NOMO-1 treated with DMSO at 0.1 percent for 48 hours (cell line): ENCODE measurements at regions not wholly inside any gene's neighbourhood (a gene's known extent, or its start where the extent isn't known, plus 50 kb on each side); places are given as distances from the start of the nearest gene placed in this dataset.
"Not testable (repeated sequence)": the region's sequence is repeated elsewhere in the genome, so short reads cannot be mapped to it uniquely, and the experiment has no call there.

Experiments used
- DNase-seq: peaks from one replicate; lab custom pipeline; 2025; ENCODE audit not compliant: unreplicated experiment; lab: John Stamatoyannopoulos, UW

GRCh38 chr20:55693641-55694040 lies 311.7 kb downstream of the CBLN4 start:
- no peak for DNase-seq

- DNase-seq: no peak
Observed at GRCh38 chr20:55685841-55686240, 319.5 kb downstream of the CBLN4 start.

GRCh38 chr20:55685425-55685824 lies 319.9 kb downstream of the CBLN4 start:
- no peak for DNase-seq

DNA sequence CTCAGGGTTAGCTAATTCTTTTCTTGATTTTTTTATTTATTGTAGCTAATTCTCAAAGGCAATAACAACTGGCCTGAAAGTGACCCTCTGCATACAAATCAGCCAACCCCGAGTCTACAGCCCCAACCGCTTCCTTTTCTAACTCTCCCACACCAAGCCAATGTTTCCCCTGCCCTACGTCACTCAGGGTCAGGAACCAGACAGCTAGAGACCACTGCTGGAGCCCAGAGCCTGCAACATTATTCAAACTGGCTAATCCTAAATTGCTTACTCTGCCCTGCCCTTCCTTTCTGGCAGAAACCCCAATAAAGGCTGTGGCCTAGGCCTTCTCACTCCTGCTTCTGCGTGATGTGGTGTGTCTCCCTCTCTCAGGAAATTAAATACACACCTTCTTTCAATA lies 320.7 kb downstream of the CBLN4 start:
- no peak for DNase-seq

GRCh38 chr20:55678970-55679667 lies 326.2 kb downstream of the CBLN4 start:
- DNase-seq: no peak

GRCh38 chr20:55678126-55678525 lies 327.2 kb downstream of the CBLN4 start:
- DNase-seq: no peak

- no peak for DNase-seq
Observed at GRCh38 chr20:55677011-55677410, 328.3 kb downstream of the CBLN4 start.

GRCh38 chr20:55676097-55676496 lies 329.2 kb downstream of the CBLN4 start:
- no peak for DNase-seq

- no peak for DNase-seq
Observed at GRCh38 chr20:55668631-55669030, 336.7 kb downstream of the CBLN4 start.

DNA sequence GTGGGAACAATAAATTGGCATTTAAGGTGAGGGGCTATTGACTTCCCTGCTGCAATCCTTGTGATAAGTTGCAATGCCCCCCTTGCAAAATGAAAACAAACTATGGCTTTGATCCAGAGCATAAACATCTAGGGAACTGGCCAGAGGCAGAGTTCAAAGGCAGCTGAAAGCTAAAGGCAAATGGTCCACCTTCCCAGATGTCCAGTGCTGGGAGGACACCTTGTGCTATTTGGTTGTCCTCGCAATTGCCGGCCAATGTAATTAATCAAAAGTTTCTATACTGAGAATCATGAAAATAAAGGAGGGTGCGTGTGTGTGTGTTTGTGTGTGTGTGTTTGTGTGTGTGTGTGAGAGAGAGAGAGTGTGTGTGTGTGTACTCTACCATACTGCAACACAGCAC lies 337.4 kb downstream of the CBLN4 start:
- no peak for DNase-seq

DNA sequence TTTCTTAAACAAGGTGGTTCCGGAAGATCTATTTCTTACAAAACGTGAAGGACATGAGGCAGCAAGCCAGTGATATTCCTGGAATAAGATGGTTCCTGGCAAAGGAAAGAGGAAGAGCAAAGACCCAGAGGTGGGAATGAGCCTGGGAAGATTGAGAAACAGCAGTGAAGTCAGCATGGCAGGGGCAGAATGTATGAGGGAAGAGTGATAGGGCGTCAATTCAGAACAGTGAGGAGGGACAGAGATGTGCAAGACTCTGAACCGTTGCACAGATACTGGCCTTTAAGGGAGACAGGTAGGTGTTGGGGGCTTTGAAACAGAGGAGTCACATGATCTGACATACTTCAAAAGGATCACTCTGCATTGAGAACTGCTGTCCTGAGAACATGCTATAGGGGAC lies 338.3 kb downstream of the CBLN4 start:
- no peak for DNase-seq

DNA sequence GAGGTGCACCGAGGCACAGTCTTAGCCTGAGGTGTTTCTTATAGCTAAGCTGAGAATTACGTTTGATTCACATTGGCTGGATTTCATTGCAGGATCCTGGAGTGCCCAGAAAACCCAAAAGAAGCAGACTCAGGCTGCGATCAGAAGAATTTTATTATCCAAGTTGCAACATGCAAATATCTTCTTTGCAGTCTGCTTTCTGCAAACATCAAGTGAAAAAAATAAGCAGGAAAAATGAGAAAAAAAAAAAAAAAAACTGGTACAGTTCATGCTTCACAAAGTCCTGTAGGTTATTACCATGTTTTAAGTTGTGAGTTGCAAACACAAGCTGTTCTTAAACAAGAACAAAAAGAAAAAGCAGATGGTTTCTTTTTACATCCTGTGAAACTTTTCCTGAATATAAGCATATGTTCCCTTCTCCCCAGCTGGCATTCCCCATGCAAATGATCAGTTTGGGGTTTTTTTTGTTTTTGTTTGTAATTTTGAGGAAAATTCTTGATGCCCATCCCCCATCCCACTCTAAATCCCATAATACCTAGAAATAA lies 349.0 kb downstream of the CBLN4 start:
- no peak for DNase-seq

DNA sequence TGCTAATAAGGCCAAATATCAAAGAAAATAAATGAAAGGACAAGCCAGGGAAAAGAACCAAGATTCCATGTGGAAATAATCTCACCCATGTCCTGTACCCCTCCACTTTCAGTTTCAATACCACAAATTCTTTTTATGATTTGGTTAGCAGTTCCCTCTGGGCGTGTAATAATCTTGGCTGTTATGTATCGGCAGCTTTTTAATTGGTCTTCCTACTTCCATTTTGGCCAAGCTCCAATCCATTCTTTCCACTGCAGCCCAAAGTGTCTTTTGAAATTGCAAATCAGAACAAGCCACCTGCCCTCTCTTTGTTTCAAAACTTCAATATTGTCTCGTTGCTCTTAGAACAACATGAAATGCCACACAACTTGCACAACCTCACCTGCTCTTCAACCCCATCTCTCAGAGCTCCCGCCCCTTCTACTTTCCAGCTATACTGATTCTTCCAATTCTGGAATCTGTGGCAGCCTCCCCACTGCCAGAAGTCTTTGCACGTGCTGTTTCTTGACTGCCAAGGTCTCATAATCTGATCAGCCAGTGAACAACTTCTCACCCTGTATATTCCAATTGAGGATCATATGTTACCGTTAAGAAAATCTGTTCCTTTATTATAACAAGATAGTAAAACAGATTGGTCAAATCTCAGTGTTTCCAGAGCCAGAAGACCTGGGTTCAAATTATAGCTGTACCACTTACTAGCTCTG lies 354.5 kb downstream of the CBLN4 start:
- no peak for DNase-seq

GRCh38 chr20:55649254-55649653 lies 356.1 kb downstream of the CBLN4 start:
- no peak for DNase-seq

GRCh38 chr20:55646851-55647250 lies 358.5 kb downstream of the CBLN4 start:
- no peak for DNase-seq

GRCh38 chr20:55641497-55641896 lies 363.8 kb downstream of the CBLN4 start:
- no peak for DNase-seq

DNA sequence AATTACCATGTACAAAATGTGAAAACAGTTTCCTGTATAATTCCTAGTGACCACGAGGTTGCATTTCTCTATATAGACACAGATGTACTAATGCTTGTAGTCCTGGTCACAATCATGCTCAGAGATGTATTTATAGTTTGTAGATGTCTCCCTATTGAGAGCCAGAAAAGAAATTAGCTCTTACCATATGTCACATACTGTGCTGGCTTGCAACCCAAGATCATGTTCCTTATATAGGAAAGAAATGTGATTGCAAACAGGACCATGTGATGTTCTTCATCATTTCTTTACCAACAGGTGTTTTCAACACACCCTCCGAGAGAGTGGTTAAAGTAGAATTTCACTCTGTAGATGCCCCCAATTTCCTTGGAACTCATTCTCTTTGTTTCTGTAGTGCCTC lies 369.4 kb downstream of the CBLN4 start:
- no peak for DNase-seq

GRCh38 chr20:55632592-55632991 lies 372.7 kb downstream of the CBLN4 start:
- DNase-seq: no peak

DNA sequence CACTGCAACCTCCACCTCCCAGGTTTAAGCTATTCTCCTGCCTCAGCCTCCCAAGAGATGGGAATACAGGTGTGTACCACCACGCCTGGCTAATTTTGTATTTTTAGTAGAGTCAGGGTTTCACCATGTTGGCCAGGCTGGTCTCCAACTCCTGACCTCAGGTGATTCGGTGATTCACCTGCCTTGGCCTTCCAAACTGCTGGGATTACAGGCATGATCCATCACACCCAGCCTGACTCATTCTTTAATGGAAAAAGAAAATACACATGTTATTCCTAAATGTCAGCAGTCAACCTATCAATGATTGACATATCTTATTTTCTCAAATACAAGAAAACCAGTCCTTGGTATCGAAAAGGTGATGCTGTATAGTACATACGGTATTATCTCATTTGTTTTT lies 376.2 kb downstream of the CBLN4 start:
- not testable (repeated sequence) for DNase-seq

GRCh38 chr20:55626716-55627115 lies 378.6 kb downstream of the CBLN4 start:
- DNase-seq: no peak

DNA sequence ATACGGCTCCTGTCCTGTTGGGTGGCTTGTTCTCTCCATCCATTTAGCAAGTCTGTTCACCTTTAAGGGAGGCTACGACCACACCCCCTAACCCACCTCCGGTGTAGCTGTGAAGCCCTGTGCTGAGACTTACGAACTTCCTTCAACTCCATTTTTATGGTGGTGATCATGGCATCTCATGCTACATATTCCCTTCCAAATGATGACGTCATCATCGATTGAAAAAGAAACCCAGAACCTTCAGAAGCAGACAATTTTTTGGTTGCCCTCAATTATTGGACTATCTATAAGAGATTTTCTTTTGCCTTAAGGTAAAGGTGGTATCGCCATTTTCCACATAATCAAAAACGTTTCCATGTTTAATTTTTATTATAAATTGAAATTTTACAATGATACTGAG lies 389.0 kb downstream of the CBLN4 start:
- DNase-seq: no peak

- no peak for DNase-seq
Observed at GRCh38 chr20:55615818-55616217, 389.5 kb downstream of the CBLN4 start.
